Neural cell (in vitro differentiated cells): ENCODE measurements at regions not wholly inside any gene's neighbourhood (a gene's known extent, or its start where the extent isn't known, plus 50 kb on each side); places are given as distances from the start of the nearest gene placed in this dataset.

Experiments
- H2AFZ ChIP-seq: fragments of 200-600, 300-800 bp; sonication (generic), shearing (Covaris generic); 2 replicates; pipeline ENCODE4 v1.6.0; 2014; ENCODE audit warnings: low read depth, mild to moderate bottlenecking, antibody characterized with exemption, low read length, moderate library complexity
- H3F3A ChIP-seq: fragments of 200-600 bp; shearing (Covaris generic); 2 replicates; pipeline ENCODE4 v1.6.1; 2016; ENCODE audit warnings: mild to moderate bottlenecking, moderate library complexity, mixed read lengths, antibody characterized with exemption, low read length; ENCODE audit not compliant: insufficient read depth, poor library complexity, severe bottlenecking
- H3K27ac ChIP-seq: fragments of 200-600, 300-800 bp; sonication (generic), shearing (Covaris generic); 2 replicates; pipeline ENCODE4 v1.5.1; 2014; ENCODE audit warnings: mild to moderate bottlenecking, low read length, moderate library complexity
- H3K27me3 ChIP-seq: fragments of 300-800, 200-600 bp; sonication (generic), shearing (Covaris generic); 2 replicates; pipeline ENCODE4 v1.6.0; 2014; ENCODE audit warnings: mild to moderate bottlenecking, low read depth, low read length, moderate library complexity; ENCODE audit not compliant: insufficient read depth
- H3K36me3 ChIP-seq: fragments of 300-800, 200-600 bp; sonication (generic), shearing (Covaris generic); 2 replicates; pipeline ENCODE4 v1.5.1; 2014; ENCODE audit warnings: mild to moderate bottlenecking, antibody characterized with exemption, low read length, moderate library complexity; ENCODE audit not compliant: insufficient read depth
- H3K4me2 ChIP-seq: fragments of 300-800, 200-600 bp; sonication (generic), shearing (Covaris generic); 2 replicates; pipeline ENCODE4 v1.6.0; 2014; ENCODE audit warnings: mild to moderate bottlenecking, low read length
- H3K4me3 ChIP-seq: fragments of 300-800, 200-600 bp; sonication (generic), shearing (Covaris generic); 2 replicates; pipeline ENCODE4 v1.5.1; 2014; ENCODE audit warnings: mild to moderate bottlenecking, low read length, moderate library complexity
- H3K79me2 ChIP-seq: fragments of 200-600 bp; shearing (Covaris generic); replicated peaks from 2 replicates; pipeline ENCODE4 v1.6.0; 2014; ENCODE audit warnings: mild to moderate bottlenecking, low read length, moderate library complexity; ENCODE audit not compliant: insufficient read depth
- H3K9ac ChIP-seq: fragments of 300-800, 200-600 bp; sonication (generic), shearing (Covaris generic); 2 replicates; pipeline ENCODE4 v1.6.1; 2016; ENCODE audit warnings: mild to moderate bottlenecking, low read length, mixed read lengths
- H3K9me2 ChIP-seq: fragments of 200-600 bp; shearing (Covaris generic); 2 replicates; pipeline ENCODE4 v1.6.1; 2016; ENCODE audit warnings: mild to moderate bottlenecking, low read length, mixed read lengths; ENCODE audit not compliant: insufficient read depth
- H3K9me3 ChIP-seq: fragments of 200-600, 300-800 bp; sonication (generic), shearing (Covaris generic); 2 replicates; pipeline ENCODE4 v1.6.1; 2016; ENCODE audit warnings: mild to moderate bottlenecking, mixed run types, low read length, moderate library complexity, mixed read lengths
- H4K20me1 ChIP-seq: fragments of 200-600 bp; shearing (Covaris generic); 2 replicates; pipeline ENCODE4 v1.6.1; 2016; ENCODE audit warnings: mild to moderate bottlenecking, mixed run types; ENCODE audit not compliant: insufficient read depth
- EZH2 ChIP-seq: fragments of 200-600, 300-800 bp; shearing (Covaris generic), sonication (generic); IDR thresholded peaks from 2 replicates; pipeline ENCODE4 v1.6.1; 2014; ENCODE audit warnings: antibody characterized with exemption, low read length, borderline replicate concordance, mild to moderate bottlenecking; ENCODE audit not compliant: insufficient read depth, poor library complexity, severe bottlenecking
- MXI1 ChIP-seq: fragments of 450-650 bp; conservative IDR thresholded peaks from 2 replicates; pipeline ENCODE4 v1.6.1; 2014; ENCODE audit warnings: antibody characterized with exemption, mild to moderate bottlenecking; ENCODE audit not compliant: poor library complexity, severe bottlenecking
- POLR2AphosphoS5 ChIP-seq: IDR thresholded peaks from 2 replicates; pipeline ENCODE4 v1.6.1; 2012
- RAD21 ChIP-seq: fragments of 450-650 bp; conservative IDR thresholded peaks from 2 replicates; pipeline ENCODE4 v1.6.1; 2014; ENCODE audit warnings: antibody characterized with exemption, mild to moderate bottlenecking, moderate library complexity
- REST ChIP-seq: IDR thresholded peaks from 2 replicates; pipeline ENCODE4 v1.6.1; 2012; ENCODE audit warnings: borderline replicate concordance
- SMC3 ChIP-seq: fragments of 450-650 bp; conservative IDR thresholded peaks from 2 replicates; pipeline ENCODE4 v1.6.1; 2014; ENCODE audit warnings: antibody characterized with exemption, mild to moderate bottlenecking, moderate library complexity; ENCODE audit not compliant: poor library complexity
- TAF1 ChIP-seq: IDR thresholded peaks from 2 replicates; pipeline ENCODE4 v1.6.1; 2012; ENCODE audit warnings: low read depth
- TF ChIP-seq, protein P1 (sequence below): fragments of 450-650 bp; IDR thresholded peaks from 2 replicates; pipeline ENCODE4 v1.5.1; 2014; ENCODE audit warnings: antibody characterized with exemption, mild to moderate bottlenecking, moderate library complexity; ENCODE audit not compliant: poor library complexity, severe bottlenecking

DNA sequence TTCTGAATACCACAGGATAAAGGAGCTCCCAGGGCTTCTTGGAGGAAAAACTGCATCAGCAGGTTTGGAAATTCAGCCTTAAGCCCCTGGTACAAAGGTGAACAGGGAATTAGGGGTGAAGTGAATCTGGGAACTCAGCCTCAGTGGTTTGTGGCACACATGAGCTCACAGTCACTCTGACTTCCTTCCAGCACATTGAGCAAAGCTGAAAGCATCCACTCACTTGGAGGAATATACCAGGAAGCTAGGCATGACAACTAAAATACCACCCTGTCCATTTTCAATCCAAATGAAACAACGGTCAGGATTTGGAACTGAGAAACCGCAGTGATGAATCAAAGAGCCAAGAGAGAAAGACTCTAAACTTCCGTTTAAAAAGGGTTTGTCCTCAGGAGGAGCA lies 216.1 kb downstream of the ICOS start:
- no peaks in the 10 kb centered on the region for H3K79me2 ChIP-seq
- no peak overlapping the region for H3K4me2 ChIP-seq
- H3F3A ChIP-seq, result no peaks in the 10 kb centered on the region
- H3K27ac ChIP-seq, result peak overlapping the region; percentile 42
- H3K36me3 ChIP-seq, result no peaks in the 10 kb centered on the region
- no peaks in the 10 kb centered on the region for H4K20me1 ChIP-seq
- no peak overlapping the region for H3K9ac ChIP-seq
- no peaks in the 10 kb centered on the region for H3K9me2 ChIP-seq
- TF ChIP-seq MXI1 (no peak), POLR2AphosphoS5 (peak; percentile 30), SMC3 (no peak)
- TF ChIP-seq, protein P1, sequence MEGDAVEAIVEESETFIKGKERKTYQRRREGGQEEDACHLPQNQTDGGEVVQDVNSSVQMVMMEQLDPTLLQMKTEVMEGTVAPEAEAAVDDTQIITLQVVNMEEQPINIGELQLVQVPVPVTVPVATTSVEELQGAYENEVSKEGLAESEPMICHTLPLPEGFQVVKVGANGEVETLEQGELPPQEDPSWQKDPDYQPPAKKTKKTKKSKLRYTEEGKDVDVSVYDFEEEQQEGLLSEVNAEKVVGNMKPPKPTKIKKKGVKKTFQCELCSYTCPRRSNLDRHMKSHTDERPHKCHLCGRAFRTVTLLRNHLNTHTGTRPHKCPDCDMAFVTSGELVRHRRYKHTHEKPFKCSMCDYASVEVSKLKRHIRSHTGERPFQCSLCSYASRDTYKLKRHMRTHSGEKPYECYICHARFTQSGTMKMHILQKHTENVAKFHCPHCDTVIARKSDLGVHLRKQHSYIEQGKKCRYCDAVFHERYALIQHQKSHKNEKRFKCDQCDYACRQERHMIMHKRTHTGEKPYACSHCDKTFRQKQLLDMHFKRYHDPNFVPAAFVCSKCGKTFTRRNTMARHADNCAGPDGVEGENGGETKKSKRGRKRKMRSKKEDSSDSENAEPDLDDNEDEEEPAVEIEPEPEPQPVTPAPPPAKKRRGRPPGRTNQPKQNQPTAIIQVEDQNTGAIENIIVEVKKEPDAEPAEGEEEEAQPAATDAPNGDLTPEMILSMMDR, result no peak
- H2AFZ ChIP-seq, result no peak overlapping the region
- H3K9me3 ChIP-seq, result no peaks in the 10 kb centered on the region
- peak overlapping the region; percentile 17 for H3K4me3 ChIP-seq
- H3K27me3 ChIP-seq, result no peaks in the 10 kb centered on the region

GRCh38 chr2:204154863-204155262 lies 218.3 kb downstream of the ICOS start:
- H3F3A ChIP-seq, result no peaks in the 10 kb centered on the region
- H4K20me1 ChIP-seq, result no peaks in the 10 kb centered on the region
- no peak overlapping the region for H3K4me3 ChIP-seq
- H3K9me2 ChIP-seq, result no peaks in the 10 kb centered on the region
- no peaks in the 10 kb centered on the region for H3K36me3 ChIP-seq
- no peaks in the 10 kb centered on the region for H3K9me3 ChIP-seq
- no peaks in the 10 kb centered on the region for H3K79me2 ChIP-seq
- H3K4me2 ChIP-seq, result no peak overlapping the region
- H3K27me3 ChIP-seq, result no peaks in the 10 kb centered on the region
- no peak overlapping the region for H3K9ac ChIP-seq
- H2AFZ ChIP-seq, result no peak overlapping the region
- no peak overlapping the region for H3K27ac ChIP-seq
- no peak for TF ChIP-seq REST
- TF ChIP-seq, protein P1, result no peak
- no peak for TF ChIP-seq MXI1

- Histone ChIP-seq H3K9me2 (no peaks in the 10 kb centered on the region), H3K4me2 (no peak overlapping the region), H3F3A (no peaks in the 10 kb centered on the region), H3K27ac (no peak overlapping the region), H3K4me3 (no peak overlapping the region), H2AFZ (no peak overlapping the region), H3K36me3 (no peaks in the 10 kb centered on the region), H3K9ac (no peak overlapping the region), H3K9me3 (no peaks in the 10 kb centered on the region), H3K27me3 (no peaks in the 10 kb centered on the region), H4K20me1 (no peaks in the 10 kb centered on the region), H3K79me2 (no peaks in the 10 kb centered on the region)
- TF ChIP-seq TAF1, result no peak
- TF ChIP-seq RAD21, result no peak
- no peak for TF ChIP-seq MXI1
- no peak for TF ChIP-seq SMC3
- TF ChIP-seq, protein P1, result no peak
- no peak for TF ChIP-seq EZH2
- no peak for TF ChIP-seq REST
- TF ChIP-seq POLR2AphosphoS5, result no peak
Observed at GRCh38 chr2:204156456-204156855, 219.9 kb downstream of the ICOS start.
